SIG-M5 treated with dmso at 0.1 percent for 504 hours (cell line): ENCODE measurements at regions not wholly inside any gene's neighbourhood (a gene's known extent, or its start where the extent isn't known, plus 50 kb on each side); places are given as distances from the start of the nearest gene placed in this dataset.
"Not testable (repeated sequence)": the region's sequence is repeated elsewhere in the genome, so short reads cannot be mapped to it uniquely, and the experiment has no call there.

Source experiments
- DNase-seq: peaks from one replicate; lab custom pipeline; 2025; ENCODE audit not compliant: unreplicated experiment; lab: John Stamatoyannopoulos, UW

- DNase-seq = not testable (repeated sequence)
Observed at GRCh38 chr7:49100908-49101740, 176.8 kb downstream of the CDC14C start.

DNA sequence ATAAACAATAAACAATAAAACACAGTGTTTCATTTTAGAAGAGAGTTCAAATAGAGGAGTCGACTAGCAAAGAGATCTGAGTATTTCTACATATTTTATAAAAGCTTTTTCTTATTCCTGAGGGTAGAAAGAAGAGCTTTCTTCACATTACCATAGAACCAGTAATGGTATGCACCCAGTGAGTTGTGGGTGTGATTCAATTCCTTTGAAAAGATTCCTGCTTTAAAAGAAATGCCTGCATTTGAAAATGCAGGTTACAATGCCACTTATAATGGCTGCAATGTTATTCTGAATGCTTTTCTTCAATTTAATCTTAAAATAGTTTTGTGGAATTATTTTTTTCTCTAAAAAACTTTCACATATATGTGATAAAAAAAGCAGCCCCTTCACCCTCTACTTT, 178.1 kb downstream of the CDC14C start:
- DNase-seq = no peak

DNA sequence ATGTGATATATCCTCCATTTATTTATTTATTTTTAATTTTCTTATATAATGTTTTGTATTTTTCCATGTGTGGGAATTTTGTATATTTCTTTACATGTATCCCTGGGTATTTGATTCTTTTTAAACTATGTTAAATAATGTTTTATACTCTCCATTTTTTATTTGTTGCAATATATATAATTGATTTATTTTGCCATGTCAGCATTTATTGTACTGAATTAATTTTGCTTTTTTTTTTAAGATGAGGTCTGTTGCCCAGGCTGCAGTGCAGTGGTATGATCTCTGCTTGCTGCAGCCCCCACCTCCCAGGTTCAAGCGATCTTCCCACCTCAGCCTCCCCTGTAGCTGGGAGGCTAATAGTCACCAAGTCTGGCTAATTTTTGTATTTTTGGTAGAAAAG, 187.4 kb downstream of the CDC14C start:
- DNase-seq = no peak

DNA sequence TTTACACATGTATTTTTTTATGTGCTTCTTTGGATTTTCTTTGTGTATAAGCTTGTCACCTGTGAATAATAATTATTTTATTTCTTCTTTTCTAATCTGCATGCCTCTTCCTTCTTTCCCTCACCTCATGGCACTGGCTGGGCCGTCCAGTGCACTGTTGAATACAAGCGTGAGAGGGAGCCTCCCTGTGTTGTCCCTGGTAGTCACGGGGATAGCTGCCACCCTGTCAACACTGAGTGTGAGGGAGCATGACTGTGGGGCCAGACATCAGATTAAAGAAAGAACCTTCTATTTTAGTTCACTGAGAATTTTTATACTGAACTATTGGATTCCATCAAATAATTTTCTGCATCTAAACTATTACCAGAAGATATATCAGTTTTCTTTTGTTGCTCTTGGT, 187.9 kb downstream of the CDC14C start:
- DNase-seq = no peak

- no peak for DNase-seq
Observed at GRCh38 chr7:49112647-49113046, 188.3 kb downstream of the CDC14C start.

- no peak for DNase-seq
Observed at GRCh38 chr7:49119706-49120105, 195.4 kb downstream of the CDC14C start.

GRCh38 chr7:49125246-49125645, 200.9 kb downstream of the CDC14C start:
- no peak for DNase-seq

DNA sequence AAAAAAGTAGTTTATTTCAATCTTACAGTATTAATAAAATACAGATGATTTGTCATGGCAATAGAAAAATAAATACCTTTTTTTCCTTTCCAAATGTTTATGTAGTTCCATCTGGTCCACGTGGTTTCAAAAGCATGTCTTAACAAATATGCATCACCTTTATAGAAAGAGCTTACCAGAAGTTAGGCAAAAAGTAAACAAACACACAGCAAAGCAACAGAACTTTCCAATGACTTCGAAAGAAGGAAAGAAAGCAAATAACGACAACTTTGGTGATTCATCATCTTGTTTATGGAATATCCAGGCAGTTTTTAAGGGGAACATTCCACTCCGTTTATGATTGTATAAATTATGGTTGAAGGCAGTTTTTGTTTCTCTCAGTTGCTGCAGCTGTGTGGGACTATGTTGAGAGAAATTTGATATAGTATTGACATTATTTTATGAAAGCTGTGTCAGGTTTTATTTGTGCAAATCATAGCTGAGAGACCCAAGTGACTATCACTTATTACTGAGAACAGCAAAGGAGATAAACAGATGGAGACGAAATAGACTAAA, 203.1 kb downstream of the CDC14C start:
- DNase-seq = no peak

- no peak for DNase-seq
Observed at GRCh38 chr7:49137978-49138377, 213.6 kb downstream of the CDC14C start.

DNA sequence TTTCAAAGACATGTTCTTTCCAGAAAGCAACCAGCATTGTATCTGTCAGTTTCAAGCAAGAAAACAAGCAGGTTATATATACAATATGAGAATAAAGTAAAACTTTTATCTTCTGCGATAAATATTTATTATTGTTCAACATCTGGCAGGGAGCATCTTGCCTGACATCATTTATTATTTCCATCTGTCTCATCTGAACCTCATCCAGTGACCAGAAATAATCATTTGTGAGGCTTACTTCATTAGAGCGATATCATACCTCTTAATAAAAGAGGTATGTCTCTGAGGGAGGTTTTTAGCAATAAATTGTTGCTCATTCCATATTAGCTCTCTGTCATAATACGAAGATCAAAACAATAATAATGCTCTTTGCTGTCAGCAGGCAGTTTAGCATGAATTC, 226.1 kb downstream of the CDC14C start:
- no peak for DNase-seq

DNA sequence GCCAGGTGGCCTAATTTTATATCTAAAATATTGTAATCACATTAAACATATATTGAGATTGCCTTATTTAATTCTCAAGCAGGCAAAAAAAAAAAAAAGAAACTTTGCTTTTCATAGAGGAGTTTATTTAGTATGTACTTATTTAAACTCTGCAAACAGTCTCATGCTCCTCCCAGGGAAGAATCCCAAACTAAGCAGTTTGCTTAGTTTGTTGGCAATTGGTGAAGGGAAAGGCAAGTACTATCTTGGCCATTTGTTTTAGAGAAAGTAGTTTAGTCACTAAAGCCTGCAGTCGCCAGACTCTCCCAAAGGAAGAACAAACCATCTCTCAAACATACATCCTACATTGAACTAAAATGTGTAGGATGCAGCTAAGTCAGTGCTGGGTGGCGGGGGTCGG, 226.8 kb downstream of the CDC14C start:
- DNase-seq = no peak

- DNase-seq = no peak
Observed at GRCh38 chr7:49158321-49158720, 234.0 kb downstream of the CDC14C start.

- DNase-seq = no peak
Observed at GRCh38 chr7:49159536-49159935, 235.2 kb downstream of the CDC14C start.

DNA sequence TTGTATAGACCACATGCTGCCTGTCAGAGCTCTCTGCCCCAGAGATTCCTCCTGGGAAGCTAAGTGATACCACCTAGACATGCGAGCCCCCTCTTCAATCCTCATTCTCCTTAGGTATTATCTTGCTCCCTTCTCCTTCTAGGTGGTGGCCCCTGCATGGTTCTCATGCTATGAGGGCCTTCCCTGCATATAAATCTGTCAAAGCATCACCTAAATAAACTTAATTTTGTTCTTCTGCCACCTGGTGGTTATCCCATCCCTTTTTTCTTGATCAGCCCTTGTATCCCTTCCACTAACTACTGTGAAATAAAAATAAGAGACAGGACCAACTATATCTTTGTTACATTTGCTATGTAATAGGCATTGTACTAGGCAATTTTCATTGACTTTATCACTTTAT, 242.1 kb downstream of the CDC14C start:
- peak; percentile 1 for DNase-seq

- no peak for DNase-seq
Observed at GRCh38 chr7:49172639-49173038, 248.3 kb downstream of the CDC14C start.

GRCh38 chr7:49174396-49174795, 250.0 kb downstream of the CDC14C start:
- no peak for DNase-seq

GRCh38 chr7:49187543-49188268, 263.4 kb downstream of the CDC14C start:
- no peak for DNase-seq

- DNase-seq = no peak
Observed at GRCh38 chr7:49228426-49229098, 304.2 kb downstream of the CDC14C start.

DNA sequence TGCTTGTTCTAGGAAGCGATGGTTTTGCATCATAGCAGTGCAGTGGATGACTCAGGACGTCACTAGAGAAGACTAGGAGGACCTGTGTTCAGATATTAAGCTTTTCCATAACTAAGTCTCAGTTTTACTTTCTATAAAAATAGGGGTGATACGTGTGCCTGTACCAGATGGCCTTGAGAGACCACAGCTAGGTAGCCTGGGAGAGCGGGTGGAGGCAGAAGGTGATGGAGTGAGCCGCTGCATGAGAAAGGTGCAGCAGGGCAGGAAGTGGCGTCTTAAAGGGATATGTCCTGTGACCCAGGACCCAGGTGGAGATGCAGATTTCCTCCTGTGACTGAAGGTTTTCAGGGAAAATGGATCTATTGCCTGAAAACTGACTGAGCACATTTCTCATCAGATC, 304.9 kb downstream of the CDC14C start:
- no peak for DNase-seq

DNA sequence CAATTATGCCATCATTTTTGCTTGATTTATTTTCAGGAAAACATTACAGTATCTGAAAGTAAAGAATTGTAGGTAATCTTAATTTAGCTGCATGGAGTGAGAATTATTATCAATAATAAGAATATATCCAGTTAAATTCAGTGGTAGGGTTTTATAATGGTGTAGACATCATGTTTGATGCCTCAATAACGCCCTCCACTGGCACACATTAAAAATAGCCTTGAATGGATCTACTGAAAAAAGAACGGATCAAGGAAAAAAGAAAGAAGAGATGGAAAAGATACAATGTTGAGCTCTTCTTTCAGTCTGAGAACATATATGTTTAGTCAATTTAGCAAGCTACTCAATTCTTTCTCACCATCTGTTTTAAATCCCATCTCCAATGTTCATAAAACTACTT, 319.2 kb downstream of the CDC14C start:
- DNase-seq = no peak

GRCh38 chr7:49244543-49244942, 320.2 kb downstream of the CDC14C start:
- DNase-seq = no peak

- DNase-seq = no peak
Observed at GRCh38 chr7:49245062-49245461, 320.7 kb downstream of the CDC14C start.
